GM15510 (cell line): ENCODE measurements at regions not wholly inside any gene's neighbourhood (a gene's known extent, or its start where the extent isn't known, plus 50 kb on each side); places are given as distances from the start of the nearest gene placed in this dataset.

Experiments
- POLR2A ChIP-seq: IDR thresholded peaks from 3 replicates; pipeline ENCODE4 v1.6.1; 2011; ENCODE audit warnings: borderline replicate concordance; ENCODE audit not compliant: insufficient read length; ENCODE audit errors: extremely low read depth

DNA sequence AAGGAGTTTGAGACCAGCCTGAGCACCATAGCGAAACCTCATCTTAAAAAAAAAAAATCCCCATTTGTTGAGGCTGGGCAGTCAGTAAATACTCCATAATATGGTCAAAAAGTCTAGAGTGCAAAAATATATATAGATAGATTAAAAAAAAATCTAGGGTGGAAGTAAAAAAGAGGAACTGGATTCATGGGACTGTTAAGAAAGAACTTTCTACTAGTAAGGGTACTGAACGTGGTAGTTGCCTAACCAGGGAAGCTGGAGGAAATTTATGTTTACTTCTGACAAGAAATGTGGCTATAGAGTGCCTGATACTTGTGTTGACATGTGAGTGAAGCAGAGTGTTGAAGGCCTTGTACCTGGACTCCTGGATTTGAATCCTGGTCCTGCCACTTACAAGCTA is 265.9 kb upstream of the FAM78B start:
- TF ChIP-seq POLR2A: no peak

DNA sequence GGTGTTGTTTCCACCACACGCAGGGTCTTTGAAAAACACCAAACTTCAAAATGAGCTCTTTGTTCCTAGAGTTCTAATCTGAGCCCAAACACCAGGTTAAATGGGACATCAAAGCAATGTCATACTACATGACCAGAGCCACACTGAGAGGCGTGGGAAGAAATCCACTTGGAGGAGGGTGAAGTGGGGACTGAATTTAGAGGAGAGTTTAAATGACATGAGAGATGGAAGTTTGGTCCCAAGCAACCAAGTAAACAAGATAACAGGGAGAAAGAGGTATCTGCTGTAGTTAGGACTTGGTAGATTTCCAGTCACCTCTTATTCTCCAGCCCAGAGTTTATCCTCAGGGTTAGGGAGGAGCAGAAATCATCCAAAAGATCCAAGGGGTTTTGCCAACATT is 290.9 kb upstream of the FAM78B start:
- TF ChIP-seq POLR2A: no peak

DNA sequence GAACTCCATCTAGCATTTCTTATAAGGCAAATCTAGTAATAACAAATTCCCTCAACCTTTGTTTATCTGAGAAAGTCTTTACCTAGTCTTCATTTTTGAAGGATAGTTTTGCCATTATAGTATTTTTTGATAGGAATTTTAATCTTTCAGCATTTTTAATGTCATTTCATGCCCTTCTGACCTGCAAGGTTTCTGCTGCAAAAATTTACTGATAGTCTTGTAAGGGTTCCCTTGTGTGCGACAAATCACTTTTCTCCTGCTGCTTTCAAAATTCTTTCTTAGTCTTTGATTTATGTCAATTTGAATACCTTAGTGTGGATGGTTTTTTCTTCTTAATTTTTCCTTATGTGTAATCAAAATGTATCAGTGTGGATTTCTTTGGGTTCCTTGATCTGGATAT is 297.5 kb upstream of the FAM78B start:
- no peak for TF ChIP-seq POLR2A

DNA sequence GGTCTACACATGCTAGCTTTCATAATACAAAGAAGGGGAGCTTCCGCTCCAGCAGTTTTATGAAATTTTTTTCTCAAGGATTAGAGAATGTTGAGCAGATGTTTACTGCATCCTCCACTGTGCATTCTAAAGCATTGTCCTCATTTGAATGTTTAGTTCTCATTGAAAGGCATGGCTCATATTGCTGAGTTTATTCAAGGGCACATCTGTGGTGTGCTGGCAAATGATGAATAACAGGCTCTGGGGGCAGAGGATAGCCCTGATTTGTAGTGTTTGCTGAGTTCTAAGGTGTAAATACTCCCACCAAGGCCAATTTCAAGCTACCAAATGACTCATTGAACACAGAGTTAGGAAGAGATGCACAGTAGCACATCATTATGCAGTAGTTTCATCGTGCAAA is 303.2 kb upstream of the FAM78B start:
- no peak for TF ChIP-seq POLR2A

DNA sequence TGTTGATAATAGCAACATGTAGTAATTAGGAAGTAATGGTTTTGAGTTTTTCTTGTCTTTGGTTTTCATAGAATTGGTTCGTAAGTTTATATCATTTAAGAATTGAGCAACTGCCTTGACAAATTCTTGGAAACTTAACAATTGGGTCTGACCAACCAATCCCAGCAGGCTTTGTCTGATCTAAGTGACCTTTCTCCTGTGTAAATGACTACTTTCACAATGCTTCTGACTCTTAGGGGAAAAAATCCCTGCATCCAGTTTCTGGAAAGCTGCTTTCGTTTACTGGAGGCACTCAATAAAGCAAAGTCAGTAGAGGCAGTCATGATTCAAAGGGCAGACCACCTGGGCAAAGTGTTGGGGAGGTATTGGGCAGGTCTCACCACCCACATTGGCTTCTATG is 303.6 kb upstream of the FAM78B start:
- no peak for TF ChIP-seq POLR2A

DNA sequence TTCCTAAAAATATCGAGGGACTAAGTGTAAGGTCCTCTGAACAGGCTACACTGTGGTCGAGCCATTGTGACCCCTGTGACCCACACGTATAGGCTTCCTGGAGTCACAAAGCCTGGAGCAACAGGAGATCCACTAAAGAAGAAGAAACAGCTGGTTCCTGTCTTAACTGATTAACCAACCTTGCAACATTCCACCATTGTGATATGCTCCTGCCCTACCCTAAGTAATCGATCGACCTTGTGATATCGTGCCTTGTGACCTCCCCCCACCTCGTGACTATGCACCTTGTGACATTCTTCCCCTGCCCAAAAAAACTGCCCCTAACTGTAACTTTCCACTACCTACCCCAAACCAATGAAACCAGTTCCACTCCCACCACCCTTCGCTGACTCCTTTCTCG is 304.6 kb upstream of the FAM78B start:
- no peak for TF ChIP-seq POLR2A

DNA sequence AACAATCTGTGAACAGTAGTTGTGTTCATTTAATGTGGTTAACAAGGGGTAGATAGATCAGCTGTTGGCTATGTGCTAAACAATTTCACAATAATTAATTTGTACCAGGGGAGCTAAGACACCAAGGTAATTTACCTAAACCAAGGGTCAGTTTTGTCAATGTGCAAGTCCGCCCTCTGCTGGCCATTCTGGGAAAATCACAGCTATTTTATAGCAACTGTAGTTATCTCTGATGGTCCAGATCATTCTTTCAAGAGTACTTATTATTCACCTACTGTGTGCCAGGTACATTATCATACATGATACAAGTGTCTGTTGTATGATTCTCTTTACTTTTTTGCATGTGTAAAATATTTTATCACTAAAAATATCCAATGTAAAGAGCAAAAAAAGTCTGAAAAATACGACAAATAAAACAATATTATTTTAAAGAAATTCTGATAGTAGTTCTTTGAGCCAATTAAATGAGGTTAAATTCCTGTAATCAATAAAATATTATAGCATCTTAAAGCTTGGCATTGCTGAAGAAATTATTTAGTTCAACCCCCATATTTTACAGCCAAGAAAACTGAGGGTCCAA is 312.3 kb upstream of the FAM78B start:
- no peak for TF ChIP-seq POLR2A

DNA sequence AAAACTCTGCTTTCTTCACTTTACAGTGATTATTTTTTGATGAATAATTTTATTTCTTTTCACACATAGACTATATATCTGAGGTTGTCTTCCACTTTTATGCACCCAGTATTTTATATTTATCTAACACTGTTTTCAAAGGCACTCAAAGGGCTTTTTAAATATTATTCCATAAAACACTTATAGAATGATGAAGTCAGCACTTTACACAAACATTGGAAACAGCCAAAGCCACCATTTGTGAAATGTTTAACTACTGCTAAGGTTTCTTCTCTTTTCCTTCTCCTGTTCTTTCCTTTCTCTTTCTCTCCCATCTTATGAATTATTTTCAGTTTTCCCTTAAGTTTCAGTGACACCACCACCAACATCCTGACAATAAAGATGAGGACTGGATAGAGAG is 317.7 kb upstream of the FAM78B start:
- no peak for TF ChIP-seq POLR2A

DNA sequence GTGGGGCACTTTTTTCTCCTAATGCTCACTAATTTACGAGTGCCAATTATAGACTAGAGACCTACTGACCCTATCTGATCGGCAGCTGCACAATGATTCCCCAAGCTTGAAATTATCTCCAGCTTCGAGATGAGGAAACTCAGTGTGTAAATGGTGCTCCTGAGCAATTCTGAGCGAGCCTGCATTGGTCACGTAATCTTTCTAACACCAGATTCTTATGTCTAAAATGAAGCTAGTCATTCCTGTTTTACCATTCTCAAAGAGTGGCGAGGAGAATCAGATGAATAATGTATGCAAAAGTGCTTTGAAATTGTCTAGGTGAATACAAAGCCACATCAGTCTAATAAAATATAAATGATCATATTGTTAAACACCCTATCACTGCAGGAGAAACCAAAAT is 318.1 kb upstream of the FAM78B start:
- TF ChIP-seq POLR2A: no peak

DNA sequence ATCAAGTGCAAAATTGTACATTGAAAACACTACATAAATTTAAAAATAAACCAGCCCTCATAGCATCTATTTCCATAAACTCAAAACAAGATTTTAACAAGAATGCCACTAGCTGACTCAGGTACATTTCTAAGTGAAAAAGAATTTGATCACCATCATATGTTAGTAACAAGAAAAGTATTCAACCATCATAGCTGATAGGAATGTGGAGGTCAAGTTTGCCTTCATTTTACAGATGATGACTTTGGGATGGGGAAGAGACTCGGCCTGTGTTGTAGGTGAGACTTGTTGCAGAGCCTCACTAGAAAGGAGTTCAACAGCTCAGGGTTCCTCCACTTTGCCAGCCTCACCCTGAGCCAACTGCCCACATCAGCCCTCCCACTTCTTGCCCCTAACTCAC is 318.8 kb upstream of the FAM78B start:
- no peak for TF ChIP-seq POLR2A

DNA sequence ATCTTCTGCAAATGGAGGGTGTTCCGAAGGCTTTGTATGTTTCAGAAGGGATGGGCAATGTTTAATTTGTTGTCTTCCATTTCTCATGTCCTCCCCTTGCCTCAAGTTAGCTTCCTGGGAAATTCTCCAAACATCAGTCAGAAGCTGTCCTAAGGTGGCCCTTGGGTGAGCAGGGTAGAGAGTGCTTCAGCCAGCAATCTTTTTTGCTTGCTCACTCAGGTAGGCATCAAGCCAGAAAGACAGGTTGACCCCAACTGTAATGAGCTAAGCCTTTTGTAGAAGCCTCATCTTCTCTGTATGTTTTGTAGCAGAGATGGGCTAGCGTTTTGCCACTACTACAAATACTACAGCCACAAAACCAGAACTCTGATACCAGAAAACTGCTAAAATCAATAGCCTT is 321.5 kb upstream of the FAM78B start:
- no peak for TF ChIP-seq POLR2A

DNA sequence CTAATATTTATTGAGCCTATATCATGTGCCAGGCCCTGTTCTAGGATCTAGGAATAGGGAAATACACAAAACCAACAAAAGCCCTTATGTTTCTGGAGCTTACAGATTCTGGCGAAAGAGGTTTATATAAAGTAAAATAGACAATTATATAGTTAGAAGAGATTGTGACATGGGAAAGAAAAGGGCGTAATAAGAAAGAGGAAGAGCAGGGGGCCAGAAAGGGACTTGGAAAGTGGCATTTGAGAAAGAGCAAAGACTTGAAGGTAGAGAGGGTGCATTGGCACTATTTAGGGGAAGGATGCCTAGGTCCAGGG is 322.5 kb upstream of the FAM78B start:
- no peak for TF ChIP-seq POLR2A

DNA sequence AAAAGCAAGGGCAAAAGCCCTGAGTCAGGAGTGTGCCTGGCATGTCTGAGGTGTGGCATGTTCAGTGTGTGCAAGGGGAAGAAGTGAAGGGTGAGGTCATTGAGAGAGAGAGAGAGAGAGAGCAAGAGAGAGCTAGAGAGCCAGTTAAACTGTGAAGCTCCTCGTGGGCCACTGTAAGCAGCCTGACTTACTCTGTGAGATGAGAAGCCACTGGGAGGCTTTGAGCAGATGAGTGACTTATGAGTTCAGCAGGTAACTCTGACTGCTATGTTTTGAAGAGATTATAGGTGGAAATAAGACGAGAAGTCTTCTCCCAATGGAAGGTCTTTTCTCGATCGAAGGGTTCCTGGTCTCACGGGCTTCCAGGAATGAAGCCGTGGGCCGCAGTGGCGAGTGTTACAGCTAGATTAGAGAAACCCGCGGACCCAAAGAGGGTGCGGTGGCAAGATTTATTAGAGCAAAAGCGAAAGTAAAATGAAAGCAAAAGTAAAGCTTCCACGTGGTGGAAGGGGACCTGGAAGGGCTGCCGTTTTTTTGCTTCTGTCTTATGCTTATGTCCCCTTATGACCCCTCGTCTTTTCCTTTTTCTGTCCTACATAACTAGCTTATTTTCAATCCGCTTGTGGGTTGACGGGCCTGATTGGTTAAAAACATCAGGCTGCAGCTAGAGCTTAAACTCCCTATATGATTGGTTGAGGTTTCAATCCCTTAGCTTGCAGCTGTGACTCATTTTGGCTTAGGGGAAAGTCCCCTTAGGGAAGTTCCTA is 323.1 kb upstream of the FAM78B start:
- peak; percentile 22 for TF ChIP-seq POLR2A

DNA sequence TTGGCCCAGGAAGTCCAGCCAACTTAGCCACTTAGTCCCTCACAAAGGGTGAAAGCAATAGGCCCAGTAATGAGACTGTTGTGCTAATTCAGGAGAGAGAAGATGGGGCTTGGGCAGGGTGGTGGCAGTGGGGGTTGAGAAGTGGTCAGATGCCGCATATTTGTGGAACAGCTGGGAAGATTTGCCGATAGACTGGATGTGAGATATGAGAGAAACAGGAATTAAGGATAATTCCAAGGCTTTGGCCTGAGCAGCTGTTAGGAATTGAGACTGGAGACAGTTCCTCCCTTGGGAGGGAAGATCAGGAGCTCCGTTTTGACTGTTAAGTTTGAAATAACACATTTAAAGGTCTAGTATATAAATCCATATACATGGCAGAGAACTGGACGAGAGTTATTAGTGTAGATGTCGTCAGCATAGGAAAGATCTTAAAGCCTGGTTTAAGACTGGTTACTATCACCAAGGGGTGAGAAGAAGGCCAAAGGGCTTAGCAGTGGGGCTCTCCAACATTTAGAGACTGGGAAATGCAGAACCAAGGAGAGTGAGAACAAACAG is 323.7 kb upstream of the FAM78B start:
- TF ChIP-seq POLR2A: no peak

DNA sequence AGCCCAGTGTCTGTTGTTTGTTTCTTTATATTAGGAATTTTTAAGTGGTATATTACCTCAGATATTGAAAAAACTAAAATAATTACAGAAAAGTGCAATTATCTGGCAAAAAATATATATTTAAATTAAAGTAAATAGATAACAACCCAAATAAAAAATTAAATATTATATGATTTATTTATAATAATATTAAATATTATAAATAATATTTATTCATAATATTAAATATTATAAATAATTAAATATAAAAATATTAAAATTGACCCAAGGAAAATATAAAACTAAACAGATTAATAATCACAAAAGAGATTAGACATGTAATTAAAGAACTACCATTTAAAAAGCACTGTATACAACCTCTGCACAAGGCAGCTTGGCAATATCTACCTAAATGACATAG is 331.9 kb upstream of the POGK start:
- no peak for TF ChIP-seq POLR2A

DNA sequence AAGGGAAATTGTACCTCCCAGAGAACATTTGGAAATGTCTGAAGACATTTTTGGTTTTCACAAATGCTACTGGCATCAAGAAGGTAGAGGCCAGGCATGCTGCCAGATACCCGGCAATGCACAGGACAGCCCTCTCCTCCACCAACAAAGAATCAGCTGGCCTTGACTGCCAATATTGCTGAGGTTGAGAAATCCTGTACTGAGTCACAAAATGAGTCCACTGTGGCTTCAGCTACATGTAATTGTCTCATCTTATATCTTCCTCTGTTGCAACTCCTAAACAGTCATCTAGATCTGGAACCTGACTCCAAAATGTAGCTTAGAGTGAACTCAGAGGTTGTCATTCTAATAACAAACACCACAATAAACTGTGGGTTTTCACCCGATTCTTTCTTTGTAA is 327.5 kb upstream of the POGK start:
- no peak for TF ChIP-seq POLR2A

DNA sequence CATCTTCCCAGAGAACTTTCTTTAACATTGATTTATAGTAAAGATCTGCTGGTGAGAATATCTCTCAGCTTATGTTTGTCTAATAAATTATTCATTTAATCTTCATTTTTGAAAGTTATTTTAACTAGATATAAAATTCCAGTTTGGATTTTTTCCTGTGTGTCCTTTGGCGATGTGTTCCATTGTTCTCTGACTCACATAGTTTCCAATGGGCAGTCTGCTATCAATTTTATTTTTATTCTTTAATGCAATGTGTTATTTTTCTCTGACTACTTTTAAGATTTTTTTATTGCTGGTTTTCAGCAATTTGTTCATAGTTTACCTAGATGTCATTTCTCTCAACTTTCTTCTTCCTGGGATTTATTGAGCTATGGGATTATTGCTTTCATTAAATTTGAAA is 325.2 kb upstream of the POGK start:
- TF ChIP-seq POLR2A: no peak

DNA sequence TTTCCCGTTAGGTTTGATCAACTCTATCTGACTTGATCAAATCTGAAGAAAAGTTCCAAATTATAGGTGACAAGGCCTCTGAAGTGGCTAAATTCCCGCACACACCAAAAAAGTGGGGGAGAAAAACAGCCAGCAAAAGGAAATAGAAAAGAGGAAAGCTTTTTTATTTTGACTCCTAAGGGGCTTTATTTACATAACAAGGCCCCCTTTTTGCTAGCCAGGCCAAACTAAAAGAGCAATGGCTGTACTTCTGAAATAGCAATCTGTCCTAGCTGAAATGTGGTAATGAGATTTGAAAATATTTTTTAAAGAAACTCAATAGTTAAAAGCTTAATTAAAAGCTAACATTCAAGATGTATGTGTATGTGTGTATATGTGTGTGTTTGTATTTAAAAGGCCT is 311.5 kb upstream of the POGK start:
- TF ChIP-seq POLR2A: no peak

DNA sequence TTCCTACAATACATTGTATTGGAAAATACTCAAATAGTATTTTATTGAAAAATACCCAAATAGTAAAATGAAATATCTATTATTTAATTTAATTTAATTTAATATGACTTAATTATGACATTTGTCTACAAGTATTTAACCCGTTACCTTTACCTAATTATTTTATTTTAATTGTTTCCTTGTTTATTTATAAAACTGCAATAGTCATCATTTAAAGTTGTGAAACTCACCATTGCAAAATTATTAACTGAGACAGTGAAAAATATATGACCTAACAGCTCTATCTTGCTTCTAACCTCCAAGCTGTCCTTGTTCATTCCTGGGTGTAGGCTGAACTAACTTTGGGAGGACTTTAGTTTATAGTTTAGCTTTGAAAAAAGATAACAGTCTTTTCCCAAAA is 300.6 kb upstream of the POGK start:
- TF ChIP-seq POLR2A: no peak
